Fibroblast of peridontal ligament (primary cell): ENCODE measurements at regions not wholly inside any gene's neighbourhood (a gene's known extent, or its start where the extent isn't known, plus 50 kb on each side); places are given as distances from the start of the nearest gene placed in this dataset.

Experiments
- DNase-seq: peaks from one replicate; pipeline ENCODE4 v3.0.0-alpha.2; 2010; ENCODE audit errors: extremely low read depth

DNA sequence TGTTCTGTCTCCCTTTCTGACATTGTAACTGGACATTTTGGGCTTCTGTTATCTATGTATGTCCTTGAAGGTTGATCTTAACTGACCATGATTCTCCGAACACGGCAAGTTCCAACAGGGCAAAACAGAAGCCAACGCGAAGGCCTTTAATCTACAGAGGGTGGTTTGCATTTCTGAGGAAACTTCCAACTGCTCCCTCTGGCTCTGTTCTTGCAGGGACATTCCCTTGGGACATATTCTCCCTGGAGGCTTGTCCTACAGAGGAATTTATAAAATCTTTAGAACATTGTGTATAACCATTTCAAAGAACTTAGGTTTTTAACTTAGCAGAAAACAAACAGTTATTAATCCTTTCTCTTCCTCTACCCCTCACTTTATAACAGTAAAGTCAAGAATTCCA, 189.0 kb upstream of the CDYL start:
- no peak for DNase-seq

GRCh38 chr6:4586469-4586859, 189.7 kb upstream of the CDYL start:
- DNase-seq = no peak

- DNase-seq = no peak
Observed at GRCh38 chr6:4585682-4586468, 190.3 kb upstream of the CDYL start.

GRCh38 chr6:4584801-4585200, 191.4 kb upstream of the CDYL start:
- DNase-seq = no peak

DNA sequence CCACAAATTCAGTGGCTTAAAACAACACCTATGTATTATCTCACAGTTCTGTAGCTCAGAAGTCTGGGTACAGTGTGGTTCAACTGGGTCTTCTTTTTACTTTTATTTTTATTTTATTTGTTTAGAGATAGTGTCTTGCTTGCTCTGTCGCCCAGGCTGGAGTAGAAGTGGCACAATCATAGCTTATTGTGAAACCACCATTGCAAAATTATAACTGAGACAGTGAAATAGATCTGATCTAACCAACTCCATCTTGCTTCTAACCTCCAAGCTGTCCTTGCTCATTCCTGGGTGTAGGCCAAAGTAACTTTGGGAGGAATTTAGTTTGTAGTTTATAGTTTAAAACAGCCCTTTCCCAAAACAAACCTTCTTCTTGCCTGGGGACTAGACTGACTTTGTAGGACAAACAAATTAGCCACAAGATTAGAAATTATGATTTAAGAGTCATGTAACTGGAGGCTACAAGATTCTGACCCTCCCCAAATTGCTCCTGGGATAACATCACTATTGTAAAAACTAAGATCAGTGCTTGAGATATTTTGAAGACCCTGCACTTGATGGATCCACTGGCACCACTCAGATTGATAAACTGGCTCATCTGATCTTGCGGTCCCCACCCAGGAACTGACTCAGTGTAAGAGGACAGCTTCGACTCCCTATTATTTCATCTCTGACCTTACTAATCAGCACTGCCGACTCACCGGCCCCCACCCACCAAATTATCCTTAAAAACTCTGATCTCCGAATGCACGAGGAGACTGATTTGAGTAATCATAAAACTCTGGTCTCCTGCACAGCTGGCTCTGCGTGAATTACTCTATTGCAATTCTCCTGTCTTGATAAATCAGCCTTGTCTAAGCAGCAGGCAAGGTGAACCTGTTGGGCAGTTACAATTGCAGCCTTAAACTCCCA, 193.4 kb upstream of the CDYL start:
- peak; percentile 43 for DNase-seq

DNA sequence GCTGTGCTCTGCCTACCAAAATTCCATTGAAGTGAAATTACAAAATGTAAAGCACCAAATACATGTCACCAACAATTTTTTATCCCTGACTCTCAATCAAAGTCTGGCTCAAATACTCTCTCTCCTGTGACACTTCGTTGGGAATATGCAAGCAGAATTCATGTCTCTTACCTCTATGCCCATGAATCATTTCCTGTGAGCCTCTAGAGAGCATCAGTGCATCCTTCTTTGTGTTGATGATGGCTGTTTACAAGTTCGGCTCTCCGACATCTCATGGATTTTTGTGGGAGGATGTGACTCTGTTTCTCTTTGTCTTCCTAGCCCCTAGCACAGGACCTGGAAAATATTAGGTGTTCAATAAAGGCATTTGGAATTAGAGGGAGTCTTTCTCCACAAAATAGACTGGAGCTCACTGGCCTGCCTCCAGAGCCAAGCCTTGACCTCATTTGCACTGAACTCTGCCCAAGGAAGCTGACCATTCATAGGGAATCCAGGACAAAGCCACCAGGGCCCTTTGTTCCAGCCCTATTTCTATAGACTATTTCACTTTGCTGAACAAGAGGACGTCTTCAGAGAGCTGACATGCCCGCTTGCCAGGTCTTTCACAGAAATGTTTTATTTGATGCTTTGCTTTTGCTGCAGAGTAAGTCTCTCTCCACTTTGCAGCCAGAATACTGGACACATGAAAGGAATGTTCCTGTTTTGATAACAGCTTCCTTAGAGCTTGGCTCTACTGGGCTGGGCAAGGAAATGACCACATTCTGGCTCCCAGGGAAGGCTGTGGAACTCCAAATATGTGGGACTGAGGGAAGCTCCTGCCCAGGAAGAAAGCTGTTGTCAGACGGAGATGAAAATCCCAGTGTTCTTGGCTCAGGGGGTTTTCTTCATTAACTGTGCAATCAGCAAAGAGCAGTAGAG, 194.5 kb upstream of the CDYL start:
- DNase-seq = peak; percentile 45

- no peak for DNase-seq
Observed at GRCh38 chr6:4580361-4580760, 195.8 kb upstream of the CDYL start.

DNA sequence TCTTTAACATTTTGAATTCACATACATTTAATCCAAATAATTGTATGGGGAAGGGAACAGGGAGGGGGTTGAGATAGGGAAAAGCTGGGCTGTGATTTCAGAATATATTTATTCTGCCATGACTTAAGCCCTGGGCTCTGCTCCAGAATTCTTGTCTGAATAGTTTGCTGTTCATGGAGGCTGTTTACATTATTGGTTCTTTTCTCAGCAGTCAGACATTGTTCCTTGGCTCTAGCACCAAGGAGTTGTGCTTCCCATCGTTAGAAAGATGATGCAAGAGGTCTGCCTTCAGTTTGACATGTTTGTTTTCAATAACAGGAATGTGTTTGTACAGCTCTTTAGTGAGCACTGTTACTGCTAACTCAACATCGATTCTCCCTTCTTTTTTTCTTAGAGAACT, 198.8 kb upstream of the CDYL start:
- peak; percentile 61 for DNase-seq

DNA sequence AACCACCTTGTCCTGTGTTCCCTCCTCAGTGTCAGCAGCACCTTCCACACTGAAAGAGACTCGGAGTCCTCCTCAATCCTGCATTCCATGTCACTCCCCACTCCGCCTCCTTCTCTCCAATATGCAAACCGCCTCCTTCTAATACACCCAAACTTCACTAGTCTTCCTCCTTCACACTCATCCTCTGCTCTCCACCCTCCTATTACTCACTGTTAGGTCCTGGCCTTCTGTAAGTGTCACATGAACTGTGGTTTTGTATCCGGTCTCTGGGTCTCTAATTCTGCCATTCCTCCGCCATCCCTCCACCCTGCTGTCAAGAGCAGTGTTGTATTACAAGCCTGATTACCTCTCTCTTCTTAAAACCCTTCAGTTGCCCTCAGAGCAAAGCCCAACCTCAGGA, 200.5 kb upstream of the CDYL start:
- DNase-seq = no peak

- DNase-seq = no peak
Observed at GRCh38 chr6:4574007-4574406, 202.2 kb upstream of the CDYL start.

- DNase-seq = no peak
Observed at GRCh38 chr6:4571011-4571410, 205.2 kb upstream of the CDYL start.

DNA sequence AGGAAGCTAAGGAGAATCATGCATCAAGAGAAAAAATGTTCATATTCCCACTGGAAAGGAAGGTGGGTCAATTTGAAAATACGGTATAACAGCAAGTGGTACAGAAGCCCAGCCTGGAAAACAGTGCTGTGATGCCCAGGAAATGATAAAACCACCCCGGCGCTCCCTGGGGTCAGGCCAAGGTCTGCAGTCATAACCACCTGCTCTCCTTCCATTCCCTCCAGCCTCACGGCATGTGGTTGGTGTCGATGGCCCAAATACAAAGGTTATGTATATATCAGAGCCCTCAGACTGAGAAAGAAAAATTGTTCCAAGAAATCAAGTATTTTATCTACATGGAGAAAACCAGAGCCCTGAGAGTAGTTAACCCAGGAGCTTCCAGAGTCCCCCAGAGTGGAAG, 208.1 kb upstream of the CDYL start:
- no peak for DNase-seq

DNA sequence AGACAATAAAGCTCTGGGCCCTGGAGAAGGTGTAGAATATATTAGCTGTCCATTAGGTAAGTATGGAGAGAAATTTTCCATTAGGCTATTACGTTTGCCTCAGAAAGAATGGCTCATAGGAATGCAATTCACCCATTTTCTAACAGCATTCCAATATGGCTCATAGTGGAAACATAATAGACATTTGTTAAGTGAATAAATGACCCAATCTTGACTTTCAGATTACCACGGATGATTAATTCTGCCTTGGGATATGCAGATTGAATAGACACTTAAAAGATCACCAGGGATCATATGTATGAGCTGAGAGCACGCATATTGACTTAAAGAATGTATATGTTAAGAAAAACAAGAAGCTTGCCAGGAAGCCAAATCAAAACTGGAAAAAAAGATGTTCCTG, 209.1 kb upstream of the CDYL start:
- no peak for DNase-seq

GRCh38 chr6:4565301-4566250, 210.6 kb upstream of the CDYL start:
- DNase-seq = no peak

GRCh38 chr6:4564801-4565271, 211.4 kb upstream of the CDYL start:
- DNase-seq = no peak

DNA sequence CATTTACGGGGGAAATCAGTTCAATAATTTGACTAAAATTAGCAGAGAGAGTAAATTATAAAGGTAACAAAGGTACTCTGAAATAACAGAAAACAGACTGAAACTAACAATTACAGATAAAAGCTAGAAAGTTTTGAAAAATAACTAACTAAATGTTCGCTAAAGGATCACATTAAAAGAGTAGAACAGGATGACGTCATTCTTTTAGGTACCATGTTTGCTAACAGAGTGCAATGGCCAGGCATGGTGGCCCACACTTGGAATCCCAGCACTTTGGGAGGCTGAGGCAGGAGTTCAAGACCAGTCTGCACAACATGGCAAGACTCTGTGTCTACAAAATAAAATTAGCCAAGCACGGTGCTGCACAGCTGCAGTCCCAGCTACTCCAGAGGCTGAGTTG, 212.3 kb upstream of the CDYL start:
- DNase-seq = no peak

DNA sequence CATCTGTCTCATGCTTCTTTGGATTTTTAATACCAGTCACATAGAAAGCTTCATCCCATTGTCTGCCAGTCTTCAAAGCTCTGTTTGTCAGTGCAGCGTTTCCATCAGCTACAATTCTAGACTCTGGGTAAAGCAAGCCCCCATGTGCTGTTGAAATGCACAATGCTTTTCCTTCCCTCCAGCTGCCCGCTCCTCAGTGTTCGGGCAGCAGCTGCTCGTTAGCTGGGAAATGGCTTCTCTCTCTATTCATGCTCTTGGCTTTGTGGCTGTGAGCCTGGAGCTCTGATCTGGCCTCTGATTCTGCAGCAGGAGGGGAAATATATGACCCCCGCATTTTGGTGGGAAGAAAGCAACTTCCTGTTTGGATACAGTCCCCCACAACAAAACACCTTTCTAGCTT, 213.0 kb upstream of the CDYL start:
- no peak for DNase-seq

DNA sequence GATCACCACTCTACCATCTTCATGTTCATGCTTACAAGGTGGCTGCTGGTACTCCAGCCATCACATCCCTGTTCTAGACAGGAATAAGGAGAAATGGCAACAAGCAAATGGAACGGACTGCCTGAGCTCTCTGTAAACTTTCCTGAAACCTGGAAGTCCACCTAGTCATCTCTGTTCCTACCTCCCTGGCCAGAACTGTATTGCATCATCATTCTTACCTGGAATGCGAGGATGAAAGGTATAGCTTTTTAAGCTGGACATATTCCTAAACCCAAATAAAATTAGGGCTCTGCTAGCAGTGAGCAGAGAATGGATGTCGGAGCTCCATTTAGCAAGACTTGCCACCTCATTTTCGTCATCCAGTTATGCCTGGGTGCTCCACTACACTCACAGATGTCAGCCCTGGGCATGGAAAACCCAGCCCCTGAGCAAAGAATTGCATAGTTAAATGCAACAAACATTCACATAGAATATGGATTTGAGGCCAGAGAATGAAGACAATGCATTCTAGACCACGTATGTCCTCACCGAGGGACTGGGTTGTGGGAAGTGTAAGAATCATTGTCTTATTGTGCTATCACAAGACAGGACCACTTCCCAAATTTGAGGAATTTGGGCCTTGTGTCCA, 214.3 kb upstream of the CDYL start:
- no peak for DNase-seq

DNA sequence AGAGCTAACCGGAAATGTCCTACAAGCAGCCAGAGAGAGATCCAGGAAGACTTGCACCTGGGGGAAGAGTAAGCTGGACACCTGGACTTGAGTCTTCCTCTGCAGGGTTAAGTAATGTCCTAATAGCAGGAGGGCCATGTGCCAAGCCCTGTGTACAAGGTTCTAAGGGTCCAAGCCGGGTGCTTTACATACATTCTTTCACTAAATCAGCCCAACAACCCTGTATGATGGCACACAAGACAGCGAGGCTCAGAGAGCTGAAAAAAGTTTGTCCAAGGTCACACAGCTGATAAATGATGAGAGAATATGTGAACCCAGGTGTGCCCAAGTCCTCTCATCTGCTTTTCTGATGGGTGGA, 215.1 kb upstream of the CDYL start:
- no peak for DNase-seq
